Spinal cord (tissue), 9 donors: ENCODE measurements at regions not wholly inside any gene's neighbourhood (a gene's known extent, or its start where the extent isn't known, plus 50 kb on each side); places are given as distances from the start of the nearest gene placed in this dataset.

Experiments
- DNase-seq, 6 donors: peaks; one replicate each; pipeline versions ENCODE4 v3.0.0 to v3.0.0-alpha.2; 2013 to 2015; ENCODE audit warnings: low spot score in 6 of 6, low read depth in 4 of 6
- H3K27ac ChIP-seq: one replicate; pipeline ENCODE4 v1.5.1; 2013; ENCODE audit warnings: low read depth, low read length, control low read depth
- H3K27me3 ChIP-seq: one replicate; pipeline ENCODE4 v1.6.1; 2013; ENCODE audit warnings: low read length; ENCODE audit not compliant: control insufficient read depth, insufficient read depth
- H3K36me3 ChIP-seq: one replicate; pipeline ENCODE4 v1.6.1; 2013; ENCODE audit warnings: low read length; ENCODE audit not compliant: control insufficient read depth, insufficient read depth
- H3K4me1 ChIP-seq: one replicate; pipeline ENCODE4 v1.6.1; 2013; ENCODE audit warnings: low read length; ENCODE audit not compliant: control insufficient read depth, insufficient read depth
- H3K4me3 ChIP-seq: one replicate; pipeline ENCODE4 v1.5.1; 2013; ENCODE audit warnings: low read depth, low read length, control low read depth
- H3K9me3 ChIP-seq: one replicate; pipeline ENCODE4 v1.6.1; 2013; ENCODE audit warnings: low read length; ENCODE audit not compliant: control insufficient read depth, insufficient read depth
- WGBS: methylation state at CpG from one replicate; pipeline ENCODE4 v1.1.5; 2013; ENCODE audit warnings: missing lambda C conversion rate; ENCODE audit not compliant: insufficient coverage; 5-methylcytosine and 5-hydroxymethylcytosine counted together
- donor health status: healthy.

GRCh38 chr6:146949425-146949824 is 254.8 kb upstream of the STXBP5 start:
- WGBS: 57% methylated on average over 1 of the region's 1 CpG
- no peaks in the 10 kb centered on the region for H3K4me1 ChIP-seq
- H3K4me3 ChIP-seq: no peak overlapping the region
- peak in 2 of 6 donors; percentile 5 to 86 for DNase-seq
- no peak overlapping the region for H3K27ac ChIP-seq
- H3K36me3 ChIP-seq: no peaks in the 10 kb centered on the region
- no peaks in the 10 kb centered on the region for H3K27me3 ChIP-seq
- no peaks in the 10 kb centered on the region for H3K9me3 ChIP-seq

- no peaks in the 10 kb centered on the region for H3K9me3 ChIP-seq
- no peaks in the 10 kb centered on the region for H3K27me3 ChIP-seq
- no peaks in the 10 kb centered on the region for H3K4me1 ChIP-seq
- no peak overlapping the region for H3K4me3 ChIP-seq
- no peak overlapping the region for H3K27ac ChIP-seq
- H3K36me3 ChIP-seq: no peaks in the 10 kb centered on the region
- no peak for DNase-seq
- 84% methylated on average over 7 of the region's 7 CpGs for WGBS
Measured at GRCh38 chr6:146950351-146950835, 253.8 kb upstream of the STXBP5 start.

GRCh38 chr6:146955570-146955969 is 248.6 kb upstream of the STXBP5 start:
- DNase-seq: no peak
- Histone ChIP-seq H3K27ac (no peak overlapping the region), H3K36me3 (no peaks in the 10 kb centered on the region), H3K27me3 (no peaks in the 10 kb centered on the region), H3K4me3 (no peak overlapping the region), H3K4me1 (no peaks in the 10 kb centered on the region), H3K9me3 (no peaks in the 10 kb centered on the region)

DNA sequence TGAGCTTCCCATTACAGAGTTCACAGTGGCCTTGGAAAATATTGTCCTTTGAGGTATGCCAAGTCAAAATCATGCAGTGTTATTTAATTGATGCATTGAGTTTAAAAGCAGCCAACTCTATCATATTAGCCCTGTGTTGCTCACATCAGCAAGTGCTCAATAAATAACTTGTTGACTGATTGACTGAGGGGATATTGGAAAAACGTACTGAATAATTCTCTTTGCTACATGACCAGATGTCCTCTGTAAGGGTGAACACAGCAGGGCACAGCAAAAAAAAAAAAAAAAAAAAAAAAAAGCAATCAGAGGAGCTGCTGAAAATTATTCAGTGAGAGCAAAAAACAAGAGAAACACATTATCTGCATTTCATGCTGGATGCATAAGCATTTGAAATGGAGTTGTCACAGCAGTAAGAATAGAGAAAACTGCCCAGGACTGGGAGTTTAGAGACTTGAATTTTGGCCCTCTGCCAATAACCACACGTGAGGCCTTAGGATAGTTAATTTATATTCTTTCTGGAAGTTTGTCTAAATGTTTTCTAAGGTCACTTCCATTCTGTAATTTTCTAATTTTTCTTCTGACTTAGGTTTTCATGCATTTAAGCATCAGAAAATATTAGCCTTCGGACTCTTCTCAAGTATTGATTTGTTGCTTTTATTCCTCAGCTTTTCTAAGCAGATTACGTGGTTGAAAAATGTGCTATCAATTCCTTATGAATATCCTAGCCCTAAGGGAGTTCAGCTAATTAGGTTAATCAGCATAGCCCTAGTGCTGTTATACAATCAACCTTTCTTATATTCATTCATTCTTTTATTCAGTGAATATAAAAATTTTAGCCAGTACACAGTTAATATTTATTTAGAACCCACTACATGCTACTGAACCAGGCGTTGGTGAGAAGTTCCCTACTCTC is 246.8 kb upstream of the STXBP5 start:
- WGBS: no CpG with 5 or more reads among the region's 5 CpGs
- no peaks in the 10 kb centered on the region for H3K27me3 ChIP-seq
- H3K9me3 ChIP-seq: no peaks in the 10 kb centered on the region
- no peaks in the 10 kb centered on the region for H3K36me3 ChIP-seq
- H3K27ac ChIP-seq: no peak overlapping the region
- H3K4me3 ChIP-seq: no peak overlapping the region
- peak in 2 of 6 donors; percentile 38 to 66 for DNase-seq
- H3K4me1 ChIP-seq: no peaks in the 10 kb centered on the region

DNA sequence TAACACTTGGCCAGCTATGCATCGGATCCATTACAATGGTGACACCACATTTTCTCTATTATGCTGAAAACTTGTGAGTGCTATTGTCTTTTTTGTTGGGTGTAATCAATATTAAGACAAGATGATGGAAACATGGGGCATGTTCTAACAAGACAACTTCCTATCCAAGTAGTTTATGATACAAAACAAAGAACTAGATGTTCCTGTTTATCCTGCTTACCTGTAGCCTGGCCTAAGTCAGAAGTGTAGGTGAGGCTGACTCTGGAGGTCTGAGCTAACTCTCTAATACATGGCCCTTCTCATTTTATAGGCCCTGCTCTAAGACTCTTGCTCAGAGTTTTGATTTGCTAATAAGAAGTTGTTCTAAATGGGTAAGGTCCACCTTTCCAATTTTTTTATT is 242.4 kb upstream of the STXBP5 start:
- WGBS: no CpG with 5 or more reads among the region's 1 CpG
- no peak overlapping the region for H3K4me3 ChIP-seq
- H3K9me3 ChIP-seq: peaks cover 2% of the 10 kb centered on the region
- H3K36me3 ChIP-seq: no peaks in the 10 kb centered on the region
- no peaks in the 10 kb centered on the region for H3K27me3 ChIP-seq
- no peaks in the 10 kb centered on the region for H3K4me1 ChIP-seq
- H3K27ac ChIP-seq: no peak overlapping the region
- no peak for DNase-seq

DNA sequence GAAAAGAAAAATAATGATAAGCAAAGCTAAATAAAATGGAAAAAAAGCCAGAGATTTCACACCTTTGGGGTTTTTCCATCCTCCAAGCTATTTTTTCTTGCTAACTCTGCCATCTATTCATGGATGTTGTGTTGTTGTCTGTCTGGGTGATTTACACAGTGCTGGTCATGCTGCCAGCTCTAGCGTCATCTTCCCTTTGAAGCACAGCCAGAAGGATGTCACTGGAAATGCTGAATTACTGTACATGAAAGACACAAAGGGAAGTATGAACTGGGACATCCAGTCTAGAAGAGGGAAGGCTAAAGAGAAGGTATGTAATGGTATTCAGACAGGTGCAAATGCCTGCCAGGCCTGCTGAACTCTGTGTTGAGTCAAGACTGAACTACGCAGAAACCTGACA is 241.9 kb upstream of the STXBP5 start:
- 29% methylated on average over 1 of the region's 2 CpGs for WGBS
- peak in 2 of 6 donors; percentile 58 to 63 for DNase-seq
- Histone ChIP-seq H3K4me1 (no peaks in the 10 kb centered on the region), H3K9me3 (peaks cover 2% of the 10 kb centered on the region), H3K27ac (no peak overlapping the region), H3K27me3 (no peaks in the 10 kb centered on the region), H3K36me3 (no peaks in the 10 kb centered on the region), H3K4me3 (no peak overlapping the region)

- H3K27me3 ChIP-seq: no peaks in the 10 kb centered on the region
- 90% methylated on average over 1 of the region's 1 CpG for WGBS
- no peak overlapping the region for H3K27ac ChIP-seq
- no peak overlapping the region for H3K4me3 ChIP-seq
- H3K4me1 ChIP-seq: no peaks in the 10 kb centered on the region
- peaks cover 2% of the 10 kb centered on the region for H3K9me3 ChIP-seq
- no peak for DNase-seq
- no peaks in the 10 kb centered on the region for H3K36me3 ChIP-seq
Measured at GRCh38 chr6:146965110-146965689, 239.0 kb upstream of the STXBP5 start.

- no CpG with 5 or more reads among the region's 4 CpGs for WGBS
- Histone ChIP-seq H3K9me3 (peaks cover 2% of the 10 kb centered on the region), H3K4me3 (no peak overlapping the region), H3K27me3 (no peaks in the 10 kb centered on the region), H3K27ac (no peak overlapping the region), H3K4me1 (no peaks in the 10 kb centered on the region), H3K36me3 (no peaks in the 10 kb centered on the region)
- DNase-seq: peak in 2 of 6 donors; percentile 59 to 81
Measured at GRCh38 chr6:146968041-146968760, 236.0 kb upstream of the STXBP5 start.

GRCh38 chr6:146972546-146972945 is 231.7 kb upstream of the STXBP5 start:
- H3K4me1 ChIP-seq: no peaks in the 10 kb centered on the region
- no peak for DNase-seq
- H3K27ac ChIP-seq: no peak overlapping the region
- no peaks in the 10 kb centered on the region for H3K9me3 ChIP-seq
- H3K4me3 ChIP-seq: no peak overlapping the region
- 88% methylated on average over 1 of the region's 6 CpGs for WGBS
- no peaks in the 10 kb centered on the region for H3K27me3 ChIP-seq
- no peaks in the 10 kb centered on the region for H3K36me3 ChIP-seq
